HEK293 (cell line): ENCODE measurements at regions not wholly inside any gene's neighbourhood (a gene's known extent, or its start where the extent isn't known, plus 50 kb on each side); places are given as distances from the start of the nearest gene placed in this dataset.

ENCODE experiments used
- ATF2 ChIP-seq: fragments of 450-650 bp; formaldehyde crosslinking; IDR thresholded peaks from 2 replicates; pipeline ENCODE4 v1.5.1; 2016; ENCODE audit warnings: missing biosample characterization, missing genetic modification characterization, low read depth
- SETDB1 ChIP-seq: IDR thresholded peaks from one replicate; pipeline ENCODE4 v1.6.1; 2017; ENCODE audit warnings: mild to moderate bottlenecking, low read length, moderate library complexity, mixed read lengths; ENCODE audit not compliant: insufficient read length
- TCF7L2 ChIP-seq: IDR thresholded peaks from 2 replicates; pipeline ENCODE4 v1.6.1; 2011; ENCODE audit warnings: low read depth, mild to moderate bottlenecking, inconsistent platforms, low read length, moderate library complexity, borderline replicate concordance
- ZNF48 ChIP-seq: fragments of 450-650 bp; formaldehyde crosslinking; IDR thresholded peaks from 2 replicates; pipeline ENCODE4 v1.5.1; 2016; ENCODE audit warnings: missing biosample characterization, missing genetic modification characterization
- ZNF529 ChIP-seq: fragments of 450-650 bp; formaldehyde crosslinking; IDR thresholded peaks from 2 replicates; pipeline ENCODE4 v1.5.1; 2017; ENCODE audit warnings: missing genetic modification characterization, missing biosample characterization; ENCODE audit not compliant: insufficient replicate concordance
- ZNF621 ChIP-seq: fragments of 450-650 bp; formaldehyde crosslinking; IDR thresholded peaks from 2 replicates; pipeline ENCODE4 v1.5.1; 2017; ENCODE audit warnings: missing biosample characterization, missing genetic modification characterization
- TF ChIP-seq, protein P1 (sequence below): fragments of 450-650 bp; formaldehyde crosslinking; IDR thresholded peaks from 2 replicates; pipeline ENCODE4 v1.5.1; 2017; ENCODE audit warnings: missing biosample characterization, missing genetic modification characterization

- no peak for TF ChIP-seq SETDB1
- TF ChIP-seq, protein P1, sequence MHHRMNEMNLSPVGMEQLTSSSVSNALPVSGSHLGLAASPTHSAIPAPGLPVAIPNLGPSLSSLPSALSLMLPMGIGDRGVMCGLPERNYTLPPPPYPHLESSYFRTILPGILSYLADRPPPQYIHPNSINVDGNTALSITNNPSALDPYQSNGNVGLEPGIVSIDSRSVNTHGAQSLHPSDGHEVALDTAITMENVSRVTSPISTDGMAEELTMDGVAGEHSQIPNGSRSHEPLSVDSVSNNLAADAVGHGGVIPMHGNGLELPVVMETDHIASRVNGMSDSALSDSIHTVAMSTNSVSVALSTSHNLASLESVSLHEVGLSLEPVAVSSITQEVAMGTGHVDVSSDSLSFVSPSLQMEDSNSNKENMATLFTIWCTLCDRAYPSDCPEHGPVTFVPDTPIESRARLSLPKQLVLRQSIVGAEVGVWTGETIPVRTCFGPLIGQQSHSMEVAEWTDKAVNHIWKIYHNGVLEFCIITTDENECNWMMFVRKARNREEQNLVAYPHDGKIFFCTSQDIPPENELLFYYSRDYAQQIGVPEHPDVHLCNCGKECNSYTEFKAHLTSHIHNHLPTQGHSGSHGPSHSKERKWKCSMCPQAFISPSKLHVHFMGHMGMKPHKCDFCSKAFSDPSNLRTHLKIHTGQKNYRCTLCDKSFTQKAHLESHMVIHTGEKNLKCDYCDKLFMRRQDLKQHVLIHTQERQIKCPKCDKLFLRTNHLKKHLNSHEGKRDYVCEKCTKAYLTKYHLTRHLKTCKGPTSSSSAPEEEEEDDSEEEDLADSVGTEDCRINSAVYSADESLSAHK = no peak
- TF ChIP-seq ZNF529 = no peak
- TF ChIP-seq ZNF621 (tag by site-specific recombination) = no peak
- no peak for TF ChIP-seq ZNF48 (tag by site-specific recombination)
- no peak for TF ChIP-seq TCF7L2
- TF ChIP-seq ATF2 (tag by site-specific recombination) = no peak
Observed at GRCh38 chr4:124945422-124945821, 232.9 kb upstream of the ANKRD50 start.
